ENCODE measurements at regions not wholly inside any gene's neighbourhood (a gene's known extent, or its start where the extent isn't known, plus 50 kb on each side); places are given as distances from the start of the nearest gene placed in this dataset.

- Histone ChIP-seq H3F3A (ENCODE audit: insufficient read depth, low read length) (no peaks in the 10 kb centered on the region), H2AFZ (ENCODE audit: low read length) (no peak overlapping the region), H3K36me3 (ENCODE audit: insufficient read depth, low read length) (no peaks in the 10 kb centered on the region), H3K9ac (ENCODE audit: low read length) (no peak overlapping the region), H3K9me3 (ENCODE audit: low read length) (no peaks in the 10 kb centered on the region), H3K4me2 (ENCODE audit: low read length) (no peak overlapping the region), H3K9me2 (ENCODE audit: low read depth, low read length) (no peaks in the 10 kb centered on the region), H3K4me1 (ENCODE audit: insufficient read depth, low read length, severe bottlenecking) (no peaks in the 10 kb centered on the region), H3K27ac (ENCODE audit: low read depth, low read length, poor library complexity, severe bottlenecking) (no peak overlapping the region), H4K20me1 (ENCODE audit: insufficient read depth, low read length) (no peaks in the 10 kb centered on the region), H3K79me2 (ENCODE audit: insufficient read depth, low read length) (no peaks in the 10 kb centered on the region), H3K4me3 (ENCODE audit: low read depth, low read length, poor library complexity, severe bottlenecking) (no peak overlapping the region), H3K27me3 (ENCODE audit: insufficient read depth, low read length) (no peaks in the 10 kb centered on the region; the same call in 1 of the 2 replicates)
- TF ChIP-seq EZH2 (IDR thresholded peaks at IDR 0.05; ENCODE audit: borderline replicate concordance, low read length): no peak
- TF ChIP-seq, protein P1, sequence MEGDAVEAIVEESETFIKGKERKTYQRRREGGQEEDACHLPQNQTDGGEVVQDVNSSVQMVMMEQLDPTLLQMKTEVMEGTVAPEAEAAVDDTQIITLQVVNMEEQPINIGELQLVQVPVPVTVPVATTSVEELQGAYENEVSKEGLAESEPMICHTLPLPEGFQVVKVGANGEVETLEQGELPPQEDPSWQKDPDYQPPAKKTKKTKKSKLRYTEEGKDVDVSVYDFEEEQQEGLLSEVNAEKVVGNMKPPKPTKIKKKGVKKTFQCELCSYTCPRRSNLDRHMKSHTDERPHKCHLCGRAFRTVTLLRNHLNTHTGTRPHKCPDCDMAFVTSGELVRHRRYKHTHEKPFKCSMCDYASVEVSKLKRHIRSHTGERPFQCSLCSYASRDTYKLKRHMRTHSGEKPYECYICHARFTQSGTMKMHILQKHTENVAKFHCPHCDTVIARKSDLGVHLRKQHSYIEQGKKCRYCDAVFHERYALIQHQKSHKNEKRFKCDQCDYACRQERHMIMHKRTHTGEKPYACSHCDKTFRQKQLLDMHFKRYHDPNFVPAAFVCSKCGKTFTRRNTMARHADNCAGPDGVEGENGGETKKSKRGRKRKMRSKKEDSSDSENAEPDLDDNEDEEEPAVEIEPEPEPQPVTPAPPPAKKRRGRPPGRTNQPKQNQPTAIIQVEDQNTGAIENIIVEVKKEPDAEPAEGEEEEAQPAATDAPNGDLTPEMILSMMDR (IDR thresholded peaks at IDR 0.05; ENCODE audit: low read length): no peak
Measured at GRCh38 chr9:134258332-134258731, 67.9 kb upstream of the RXRA start.

DNA sequence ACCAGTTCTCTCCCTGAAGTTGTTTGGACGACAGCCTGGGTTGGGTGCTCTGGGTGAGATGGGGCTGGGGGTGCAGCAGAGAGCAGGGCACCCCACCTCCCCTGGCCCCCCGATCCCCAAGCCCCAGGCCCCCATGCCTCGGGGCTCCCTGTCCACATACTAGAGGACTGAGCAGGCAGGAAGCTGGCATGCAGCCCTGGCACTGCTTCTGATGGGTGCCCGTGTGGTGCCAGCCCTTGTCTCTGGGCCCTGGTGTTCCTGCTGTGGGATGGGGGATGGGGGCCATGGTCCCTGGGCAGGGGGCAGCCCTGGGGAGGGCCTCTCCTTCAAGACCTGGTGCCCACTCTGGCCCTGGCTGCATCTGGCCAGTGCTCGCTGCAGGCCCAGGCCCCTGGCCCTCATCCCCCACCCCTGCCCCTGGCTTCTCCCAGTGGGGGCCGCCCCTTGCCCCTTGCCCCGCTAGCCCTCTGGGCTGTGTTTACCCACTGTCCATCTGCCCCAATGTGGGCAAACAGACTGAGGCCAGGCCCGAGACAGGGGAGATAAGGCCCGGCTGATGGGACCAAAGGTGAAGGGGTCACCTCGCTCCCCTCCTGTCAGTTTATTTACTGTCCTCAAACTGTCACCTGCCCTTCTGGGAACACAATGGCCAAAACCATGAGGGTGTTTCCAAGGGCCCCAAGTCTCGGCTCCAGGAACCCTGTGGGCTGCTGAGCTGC, 67.3 kb upstream of the RXRA start:
- TF ChIP-seq, protein P1 (IDR thresholded peaks at IDR 0.05; ENCODE audit: low read length): no peak
- no peak for TF ChIP-seq EZH2 (IDR thresholded peaks at IDR 0.05; ENCODE audit: borderline replicate concordance, low read length)
- no peak overlapping the region for H3K4me3 ChIP-seq (ENCODE audit: low read depth, low read length, poor library complexity, severe bottlenecking)
- H3K79me2 ChIP-seq (ENCODE audit: insufficient read depth, low read length): no peaks in the 10 kb centered on the region
- H3K9ac ChIP-seq (ENCODE audit: low read length): no peak overlapping the region
- no peaks in the 10 kb centered on the region for H3K9me3 ChIP-seq (ENCODE audit: low read length)
- no peak overlapping the region for H3K4me2 ChIP-seq (ENCODE audit: low read length)
- H4K20me1 ChIP-seq (ENCODE audit: insufficient read depth, low read length): no peaks in the 10 kb centered on the region
- no peaks in the 10 kb centered on the region for H3K4me1 ChIP-seq (ENCODE audit: insufficient read depth, low read length, severe bottlenecking)
- H3K9me2 ChIP-seq (ENCODE audit: low read depth, low read length): no peaks in the 10 kb centered on the region
- H3K27me3 ChIP-seq (ENCODE audit: insufficient read depth, low read length): no peaks in the 10 kb centered on the region; the same call in 1 of the 2 replicates
- no peaks in the 10 kb centered on the region for H3K36me3 ChIP-seq (ENCODE audit: insufficient read depth, low read length)
- no peak overlapping the region for H2AFZ ChIP-seq (ENCODE audit: low read length)
- no peak overlapping the region for H3K27ac ChIP-seq (ENCODE audit: low read depth, low read length, poor library complexity, severe bottlenecking)
- no peaks in the 10 kb centered on the region for H3F3A ChIP-seq (ENCODE audit: insufficient read depth, low read length)

DNA sequence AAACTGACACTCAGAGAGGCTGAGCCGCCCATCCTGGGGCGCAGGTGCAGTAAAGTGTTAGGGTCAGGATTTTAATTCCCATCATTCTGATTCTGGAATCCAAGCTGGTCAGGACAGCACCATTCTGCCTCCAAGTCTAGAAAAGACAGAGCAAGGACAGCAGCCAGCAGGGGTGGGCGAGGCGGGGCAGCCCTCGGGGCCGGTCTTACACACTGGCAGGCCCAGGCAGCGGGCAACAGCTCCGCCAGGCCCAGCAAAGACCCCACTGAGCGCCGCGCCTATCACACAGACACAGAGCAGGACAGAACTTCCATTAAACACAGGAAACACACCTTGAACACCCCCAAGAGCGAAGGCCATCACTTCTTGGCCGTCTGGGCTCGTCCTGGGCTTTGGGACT, 66.5 kb upstream of the RXRA start:
- no peaks in the 10 kb centered on the region for H3K9me3 ChIP-seq (ENCODE audit: low read length)
- H3K4me2 ChIP-seq (ENCODE audit: low read length): no peak overlapping the region
- H4K20me1 ChIP-seq (ENCODE audit: insufficient read depth, low read length): no peaks in the 10 kb centered on the region
- H3K79me2 ChIP-seq (ENCODE audit: insufficient read depth, low read length): no peaks in the 10 kb centered on the region
- H2AFZ ChIP-seq (ENCODE audit: low read length): no peak overlapping the region
- no peak for TF ChIP-seq EZH2 (IDR thresholded peaks at IDR 0.05; ENCODE audit: borderline replicate concordance, low read length)
- TF ChIP-seq, protein P1 (IDR thresholded peaks at IDR 0.05; ENCODE audit: low read length): no peak
- no peak overlapping the region for H3K4me3 ChIP-seq (ENCODE audit: low read depth, low read length, poor library complexity, severe bottlenecking)
- no peaks in the 10 kb centered on the region for H3F3A ChIP-seq (ENCODE audit: insufficient read depth, low read length)
- H3K27ac ChIP-seq (ENCODE audit: low read depth, low read length, poor library complexity, severe bottlenecking): no peak overlapping the region
- no peaks in the 10 kb centered on the region for H3K4me1 ChIP-seq (ENCODE audit: insufficient read depth, low read length, severe bottlenecking)
- no peaks in the 10 kb centered on the region for H3K9me2 ChIP-seq (ENCODE audit: low read depth, low read length)
- H3K27me3 ChIP-seq (ENCODE audit: insufficient read depth, low read length): no peaks in the 10 kb centered on the region; the same call in 1 of the 2 replicates
- H3K9ac ChIP-seq (ENCODE audit: low read length): no peak overlapping the region
- H3K36me3 ChIP-seq (ENCODE audit: insufficient read depth, low read length): no peaks in the 10 kb centered on the region
